ENCODE measurements at regions not wholly inside any gene's neighbourhood (a gene's known extent, or its start where the extent isn't known, plus 50 kb on each side); places are given as distances from the start of the nearest gene placed in this dataset.

- Histone ChIP-seq H3K4me1 (ENCODE audit: control insufficient read depth in 2 of 3, insufficient read depth in 2 of 3, low read depth in 1 of 3, low read length in 3 of 3) (no peaks in the 10 kb centered on the region), H3K4me3 (ENCODE audit: low read length in 3 of 3) (no peak overlapping the region), H3K27ac (ENCODE audit: low read depth in 2 of 2, low read length in 2 of 2) (no peak overlapping the region), H3K9me3 (ENCODE audit: control insufficient read depth in 2 of 3, insufficient read depth in 1 of 3, low read length in 3 of 3) (no peaks in the 10 kb centered on the region), H3K36me3 (ENCODE audit: control insufficient read depth in 2 of 3, insufficient read depth in 3 of 3, low read length in 3 of 3) (no peaks in the 10 kb centered on the region), H3K9ac (ENCODE audit: low read length in 3 of 3) (no peak overlapping the region), H3K27me3 (ENCODE audit: control insufficient read depth, insufficient read depth, low read length) (no peaks in the 10 kb centered on the region)
- intact Hi-C loops (cut with DNase I) = no loop called here
- FAIRE-seq (no peak), DNase-seq (peak in 1 of 5 donors; percentile 1)
- TF ChIP-seq CTCF (IDR thresholded peaks at IDR 0.05; ENCODE audit: borderline replicate concordance, extremely low read depth, insufficient read depth) = no peak
Observed at GRCh38 chr1:189607477-189608096, 870.1 kb downstream of the BRINP3 start.

- intact Hi-C loops (cut with DNase I) = no loop called here
Observed at GRCh38 chr1:189609167-189609566, 868.5 kb downstream of the BRINP3 start.

GRCh38 chr1:189616893-189617292, 860.8 kb downstream of the BRINP3 start:
- no peak overlapping the region for H3K4me3 ChIP-seq (ENCODE audit: low read length in 3 of 3)
- FAIRE-seq (no peak), DNase-seq (no peak)
- no peaks in the 10 kb centered on the region for H3K9me3 ChIP-seq (ENCODE audit: control insufficient read depth in 2 of 3, insufficient read depth in 1 of 3, low read length in 3 of 3)
- H3K4me1 ChIP-seq (ENCODE audit: control insufficient read depth in 2 of 3, insufficient read depth in 2 of 3, low read depth in 1 of 3, low read length in 3 of 3) = no peaks in the 10 kb centered on the region
- no peaks in the 10 kb centered on the region for H3K27me3 ChIP-seq (ENCODE audit: control insufficient read depth, insufficient read depth, low read length)
- H3K9ac ChIP-seq (ENCODE audit: low read length in 3 of 3) = no peak overlapping the region
- H3K36me3 ChIP-seq (ENCODE audit: control insufficient read depth in 2 of 3, insufficient read depth in 3 of 3, low read length in 3 of 3) = no peaks in the 10 kb centered on the region
- H3K27ac ChIP-seq (ENCODE audit: low read depth in 2 of 2, low read length in 2 of 2) = no peak overlapping the region
- no peak for TF ChIP-seq CTCF (IDR thresholded peaks at IDR 0.05; ENCODE audit: borderline replicate concordance, extremely low read depth, insufficient read depth)
- intact Hi-C loops (cut with DNase I) = no loop called here

More at GRCh38 chr1:189609167-189609566, 868.5 kb downstream of the BRINP3 start:
- no peak overlapping the region for H3K4me3 ChIP-seq (ENCODE audit: low read length in 3 of 3)
- H3K36me3 ChIP-seq (ENCODE audit: control insufficient read depth in 2 of 3, insufficient read depth in 3 of 3, low read length in 3 of 3) = no peaks in the 10 kb centered on the region
- no peak for FAIRE-seq
- DNase-seq = no peak
- no peaks in the 10 kb centered on the region for H3K4me1 ChIP-seq (ENCODE audit: control insufficient read depth in 2 of 3, insufficient read depth in 2 of 3, low read depth in 1 of 3, low read length in 3 of 3)
- H3K27ac ChIP-seq (ENCODE audit: low read depth in 2 of 2, low read length in 2 of 2) = no peak overlapping the region
- no peaks in the 10 kb centered on the region for H3K9me3 ChIP-seq (ENCODE audit: control insufficient read depth in 2 of 3, insufficient read depth in 1 of 3, low read length in 3 of 3)
- no peaks in the 10 kb centered on the region for H3K27me3 ChIP-seq (ENCODE audit: control insufficient read depth, insufficient read depth, low read length)
- TF ChIP-seq CTCF (IDR thresholded peaks at IDR 0.05; ENCODE audit: borderline replicate concordance, extremely low read depth, insufficient read depth) = no peak
- no peak overlapping the region for H3K9ac ChIP-seq (ENCODE audit: low read length in 3 of 3)
